ENCODE measurements at regions not wholly inside any gene's neighbourhood (a gene's known extent, or its start where the extent isn't known, plus 50 kb on each side); places are given as distances from the start of the nearest gene placed in this dataset.

GRCh38 chr4:117702353-117702752 is 331.9 kb upstream of the NDST3 start:
- TF ChIP-seq CTCF (IDR thresholded peaks at IDR 0.05 in 2 of 3, conservative IDR thresholded peaks at IDR 0.05 in 1 of 3; ENCODE audit: borderline replicate concordance in 1 of 3, insufficient read depth in 1 of 3, low read depth in 2 of 3, low read length in 2 of 3) (no peak), EZH2phosphoT487 (IDR thresholded peaks at IDR 0.05; ENCODE audit: borderline replicate concordance) (no peak), REST (IDR thresholded peaks at IDR 0.05; ENCODE audit: low read depth) (no peak), POLR2A (IDR thresholded peaks at IDR 0.05; ENCODE audit: borderline replicate concordance, extremely low read depth, insufficient read depth, insufficient read length) (no peak), ELF1 (IDR thresholded peaks at IDR 0.05; ENCODE audit: borderline replicate concordance, low read depth) (no peak), FOSL1 (IDR thresholded peaks at IDR 0.05; ENCODE audit: low read depth) (no peak), TCF7L2 (IDR thresholded peaks at IDR 0.05; ENCODE audit: borderline replicate concordance, extremely low read depth, insufficient read depth, insufficient read length) (no peak), ATF3 (IDR thresholded peaks at IDR 0.05) (no peak), RAD21 (IDR thresholded peaks at IDR 0.05; ENCODE audit: low read depth) (no peak)

Data from HCT116 (cell line).